Suprapubic skin (tissue), 4 donors: ENCODE measurements at regions not wholly inside any gene's neighbourhood (a gene's known extent, or its start where the extent isn't known, plus 50 kb on each side); places are given as distances from the start of the nearest gene placed in this dataset.

Source experiments
- DNase-seq, 2 donors: peaks; one replicate each; pipeline ENCODE4 v3.0.0-alpha.2; 2019; ENCODE audit warnings: low spot score in 2 of 2
- H3K27ac ChIP-seq: fragments of 200-600 bp; sonication (generic); one replicate; pipeline ENCODE4 v1.5.1; 2019
- H3K27me3 ChIP-seq: fragments of 200-600 bp; sonication (generic); one replicate; pipeline ENCODE4 v1.5.1; 2019
- H3K36me3 ChIP-seq: fragments of 200-600 bp; sonication (generic); one replicate; pipeline ENCODE4 v1.5.1; 2019
- H3K4me1 ChIP-seq: fragments of 200-600 bp; sonication (generic); one replicate; pipeline ENCODE4 v1.5.1; 2019
- H3K4me3 ChIP-seq: fragments of 200-600 bp; sonication (generic); one replicate; pipeline ENCODE4 v1.5.1; 2019; ENCODE audit warnings: mild to moderate bottlenecking
- H3K9me3 ChIP-seq: fragments of 200-600 bp; sonication (generic); one replicate; pipeline ENCODE4 v1.5.1; 2019
- EP300 ChIP-seq: sonication (generic); formaldehyde crosslinking; IDR thresholded peaks from one replicate; pipeline ENCODE4 v1.6.1; 2017; ENCODE audit warnings: antibody characterized with exemption
- POLR2A ChIP-seq, 2 donors: fragments of 450-650 bp; IDR thresholded peaks; one replicate each; pipeline ENCODE4 v1.6.1; 2017; ENCODE audit warnings: antibody characterized with exemption in 2 of 2, mild to moderate bottlenecking in 2 of 2, moderate library complexity in 2 of 2
- POLR2AphosphoS5 ChIP-seq, 3 donors: sonication (generic); formaldehyde crosslinking; IDR thresholded peaks; one replicate each; pipeline ENCODE4 v1.6.1; 2017; ENCODE audit warnings: antibody characterized with exemption in 3 of 3
- WGBS: methylation state at CpG from one replicate; pipeline ENCODE4 v1.1.5; 2018; 5-methylcytosine and 5-hydroxymethylcytosine counted together
- TF ChIP-seq, protein P1 (sequence below), 2 donors: fragments of 200-600 bp in 1 of 2; fragments of 450-650 bp in 1 of 2; sonication (generic) in 1 of 2; IDR thresholded peaks; one replicate each; pipeline ENCODE4 v1.5.1; 2016 to 2019; ENCODE audit warnings: antibody characterized with exemption in 2 of 2, mild to moderate bottlenecking in 1 of 2, moderate library complexity in 1 of 2

DNA sequence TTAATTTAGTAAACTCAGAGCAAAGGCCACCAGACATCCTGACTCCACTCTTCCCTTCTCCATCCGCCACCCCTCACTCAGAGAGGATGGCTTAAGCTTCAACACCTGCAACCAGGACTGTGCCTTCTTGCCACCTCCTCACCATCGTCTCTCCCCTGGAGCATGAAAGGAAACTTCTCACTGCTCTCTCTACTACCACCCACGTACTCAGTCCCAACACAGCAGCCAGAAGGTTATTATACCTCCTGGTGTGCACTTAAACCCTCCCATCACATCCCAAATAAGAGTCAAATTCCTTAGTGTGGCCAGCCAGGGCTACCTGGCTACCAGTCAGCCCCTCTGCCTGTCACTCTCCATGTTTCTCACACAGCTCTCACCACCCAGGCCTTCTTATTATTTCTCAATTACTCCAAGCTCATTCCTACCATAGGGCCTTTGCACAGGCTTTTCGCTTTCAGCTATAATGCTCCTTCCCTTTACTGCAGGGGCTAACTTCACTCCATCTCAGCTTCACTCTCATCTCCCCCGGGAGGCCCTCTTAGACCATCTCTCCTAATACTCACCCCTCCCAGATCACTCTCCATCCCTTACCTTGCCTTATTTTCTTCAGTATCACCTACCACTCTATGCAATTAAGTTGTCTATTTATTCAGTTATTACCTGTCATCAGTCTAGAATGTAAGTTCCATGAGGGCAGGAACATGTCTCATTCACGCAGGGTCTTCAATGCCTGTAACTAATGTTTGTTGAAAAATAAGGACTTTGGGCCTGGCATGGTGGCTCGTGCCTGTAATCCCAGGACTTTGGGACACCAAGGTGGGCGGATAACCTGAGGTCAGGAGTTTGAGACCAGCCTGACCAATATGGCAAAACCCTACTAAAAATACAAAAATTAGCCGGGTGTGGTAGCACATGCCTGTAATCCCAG lies 137.5 kb downstream of the TOMM20 start:
- peaks cover 29% of the 10 kb centered on the region for H3K4me1 ChIP-seq

DNA sequence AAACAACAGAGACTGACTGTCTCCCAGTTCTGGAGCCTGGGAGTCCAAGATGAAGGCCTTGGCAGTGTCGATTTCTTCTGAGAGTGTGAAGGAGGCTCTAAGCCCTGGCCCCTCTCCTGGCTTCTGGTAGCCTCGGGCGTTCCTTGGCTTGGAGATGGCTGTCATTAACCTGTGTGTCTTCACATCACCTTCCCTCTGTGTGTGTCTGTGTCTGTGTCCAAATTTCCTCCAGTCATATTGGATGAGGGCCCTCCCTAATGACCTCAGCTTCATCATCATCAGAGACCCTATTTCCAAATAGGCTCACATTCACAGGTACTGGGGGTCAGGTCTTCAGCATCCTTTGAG lies 138.3 kb downstream of the TOMM20 start:
- TF ChIP-seq, protein P1, sequence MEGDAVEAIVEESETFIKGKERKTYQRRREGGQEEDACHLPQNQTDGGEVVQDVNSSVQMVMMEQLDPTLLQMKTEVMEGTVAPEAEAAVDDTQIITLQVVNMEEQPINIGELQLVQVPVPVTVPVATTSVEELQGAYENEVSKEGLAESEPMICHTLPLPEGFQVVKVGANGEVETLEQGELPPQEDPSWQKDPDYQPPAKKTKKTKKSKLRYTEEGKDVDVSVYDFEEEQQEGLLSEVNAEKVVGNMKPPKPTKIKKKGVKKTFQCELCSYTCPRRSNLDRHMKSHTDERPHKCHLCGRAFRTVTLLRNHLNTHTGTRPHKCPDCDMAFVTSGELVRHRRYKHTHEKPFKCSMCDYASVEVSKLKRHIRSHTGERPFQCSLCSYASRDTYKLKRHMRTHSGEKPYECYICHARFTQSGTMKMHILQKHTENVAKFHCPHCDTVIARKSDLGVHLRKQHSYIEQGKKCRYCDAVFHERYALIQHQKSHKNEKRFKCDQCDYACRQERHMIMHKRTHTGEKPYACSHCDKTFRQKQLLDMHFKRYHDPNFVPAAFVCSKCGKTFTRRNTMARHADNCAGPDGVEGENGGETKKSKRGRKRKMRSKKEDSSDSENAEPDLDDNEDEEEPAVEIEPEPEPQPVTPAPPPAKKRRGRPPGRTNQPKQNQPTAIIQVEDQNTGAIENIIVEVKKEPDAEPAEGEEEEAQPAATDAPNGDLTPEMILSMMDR (IDR thresholded peaks at IDR 0.05) = no peak
- TF ChIP-seq POLR2AphosphoS5 (IDR thresholded peaks at IDR 0.05) = no peak
- no peak for TF ChIP-seq POLR2A (IDR thresholded peaks at IDR 0.05)
- TF ChIP-seq EP300 = no peak
- Histone ChIP-seq H3K27me3 (no peaks in the 10 kb centered on the region), H3K27ac (no peak overlapping the region), H3K9me3 (no peaks in the 10 kb centered on the region), H3K36me3 (no peaks in the 10 kb centered on the region), H3K4me3 (no peak overlapping the region), H3K4me1 (peaks cover 34% of the 10 kb centered on the region)
- WGBS = 77% methylated on average over 3 of the region's 3 CpGs
- no peak for DNase-seq

More for the DNA sequence above, 137.5 kb downstream of the TOMM20 start:
- H3K27ac ChIP-seq = no peak overlapping the region
- TF ChIP-seq EP300 (no peak), POLR2AphosphoS5 (IDR thresholded peaks at IDR 0.05) (no peak), POLR2A (IDR thresholded peaks at IDR 0.05) (no peak)
- TF ChIP-seq, protein P1 (IDR thresholded peaks at IDR 0.05) = no peak
- no peak overlapping the region for H3K4me3 ChIP-seq
- 95% methylated on average over 9 of the region's 9 CpGs for WGBS
- H3K36me3 ChIP-seq = no peaks in the 10 kb centered on the region
- H3K27me3 ChIP-seq = no peaks in the 10 kb centered on the region
- DNase-seq = no peak
- no peaks in the 10 kb centered on the region for H3K9me3 ChIP-seq

DNA sequence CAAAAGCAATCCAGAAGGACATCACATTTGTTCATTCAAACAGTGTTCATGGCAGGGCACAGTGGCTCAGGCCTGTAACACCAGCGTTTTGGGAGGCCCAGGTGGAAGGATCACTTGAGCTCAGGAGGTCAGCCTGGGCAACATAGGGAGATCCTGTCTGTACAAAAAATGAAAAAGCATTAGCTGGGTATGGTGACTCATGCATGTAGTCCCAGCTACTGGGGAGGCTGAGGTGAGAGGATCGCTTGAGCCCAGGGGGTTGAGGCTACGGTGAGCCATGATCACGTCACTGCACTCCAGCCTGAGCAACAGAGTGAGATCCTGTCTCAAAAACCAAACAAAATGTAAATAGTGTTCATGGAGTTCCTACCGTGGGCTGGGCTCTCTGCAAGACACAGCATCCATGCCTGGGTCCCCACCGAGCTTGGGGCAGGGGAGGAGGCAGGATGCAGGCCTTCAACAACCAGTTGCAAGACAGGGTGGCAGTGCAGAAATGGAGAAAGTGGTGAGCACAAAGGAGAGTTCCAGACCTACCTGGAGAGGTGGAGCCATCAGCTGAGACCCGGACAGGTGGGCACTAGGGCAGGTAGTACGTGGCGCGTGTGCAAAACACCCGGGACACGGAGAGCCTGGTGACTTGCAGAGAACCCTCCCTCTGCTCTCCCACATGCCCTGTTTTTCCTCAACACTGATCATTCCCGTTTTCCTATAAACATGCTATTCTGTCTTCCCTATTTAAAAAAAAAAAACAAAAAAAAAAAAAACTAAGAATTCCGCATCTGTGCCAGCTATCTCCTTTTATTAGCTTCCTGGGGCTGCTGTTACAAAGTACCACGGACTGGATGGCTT lies 138.9 kb downstream of the TOMM20 start:
- no peak overlapping the region for H3K4me3 ChIP-seq
- DNase-seq = peak in 1 of 2 donors; percentile 22
- H3K27me3 ChIP-seq = no peaks in the 10 kb centered on the region
- no peaks in the 10 kb centered on the region for H3K9me3 ChIP-seq
- no peak overlapping the region for H3K27ac ChIP-seq
- H3K36me3 ChIP-seq = no peaks in the 10 kb centered on the region
- WGBS = 80% methylated on average over 15 of the region's 15 CpGs
- TF ChIP-seq, protein P1 (IDR thresholded peaks at IDR 0.05) = no peak
- no peak for TF ChIP-seq EP300
- TF ChIP-seq POLR2A (IDR thresholded peaks at IDR 0.05) = no peak
- TF ChIP-seq POLR2AphosphoS5 (IDR thresholded peaks at IDR 0.05) = no peak
- H3K4me1 ChIP-seq = peaks cover 40% of the 10 kb centered on the region

DNA sequence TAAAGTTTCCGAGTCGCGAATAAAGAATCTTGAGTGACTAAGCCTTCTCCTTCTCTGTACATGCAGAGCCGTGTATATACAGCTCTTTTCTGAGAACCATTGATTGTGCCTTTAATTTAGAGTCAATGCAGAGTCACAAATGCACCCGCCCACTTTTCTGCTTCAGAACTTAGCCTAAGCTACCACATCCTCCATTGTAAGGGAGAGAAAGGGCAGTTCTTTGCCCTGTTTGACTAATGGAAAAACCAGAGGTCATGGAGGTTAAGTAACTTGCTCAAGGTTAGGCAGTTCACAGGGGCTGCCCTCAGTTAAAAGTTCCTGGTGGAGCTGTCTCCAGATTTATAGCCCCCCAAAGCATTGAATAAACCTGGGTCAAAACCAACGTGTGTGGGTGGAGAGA lies 139.6 kb downstream of the TOMM20 start:
- H3K27ac ChIP-seq = peak overlapping the region; percentile 92

More for the DNA sequence above, 139.6 kb downstream of the TOMM20 start:
- DNase-seq = no peak
- TF ChIP-seq POLR2AphosphoS5 (IDR thresholded peaks at IDR 0.05) (no peak), EP300 (no peak)
- TF ChIP-seq, protein P1 (IDR thresholded peaks at IDR 0.05) = no peak
- H3K4me1 ChIP-seq = peaks cover 44% of the 10 kb centered on the region
- H3K9me3 ChIP-seq = no peaks in the 10 kb centered on the region
- 87% methylated on average over 6 of the region's 6 CpGs for WGBS
- no peak overlapping the region for H3K4me3 ChIP-seq
- H3K27me3 ChIP-seq = no peaks in the 10 kb centered on the region
- H3K36me3 ChIP-seq = no peaks in the 10 kb centered on the region
